ENCODE measurements at regions not wholly inside any gene's neighbourhood (a gene's known extent, or its start where the extent isn't known, plus 50 kb on each side); places are given as distances from the start of the nearest gene placed in this dataset.

- no peak for DNase-seq (ENCODE audit: low read depth)
Observed at GRCh38 chr5:56622141-56622540, 193.2 kb upstream of the MAP3K1 start.

DNA sequence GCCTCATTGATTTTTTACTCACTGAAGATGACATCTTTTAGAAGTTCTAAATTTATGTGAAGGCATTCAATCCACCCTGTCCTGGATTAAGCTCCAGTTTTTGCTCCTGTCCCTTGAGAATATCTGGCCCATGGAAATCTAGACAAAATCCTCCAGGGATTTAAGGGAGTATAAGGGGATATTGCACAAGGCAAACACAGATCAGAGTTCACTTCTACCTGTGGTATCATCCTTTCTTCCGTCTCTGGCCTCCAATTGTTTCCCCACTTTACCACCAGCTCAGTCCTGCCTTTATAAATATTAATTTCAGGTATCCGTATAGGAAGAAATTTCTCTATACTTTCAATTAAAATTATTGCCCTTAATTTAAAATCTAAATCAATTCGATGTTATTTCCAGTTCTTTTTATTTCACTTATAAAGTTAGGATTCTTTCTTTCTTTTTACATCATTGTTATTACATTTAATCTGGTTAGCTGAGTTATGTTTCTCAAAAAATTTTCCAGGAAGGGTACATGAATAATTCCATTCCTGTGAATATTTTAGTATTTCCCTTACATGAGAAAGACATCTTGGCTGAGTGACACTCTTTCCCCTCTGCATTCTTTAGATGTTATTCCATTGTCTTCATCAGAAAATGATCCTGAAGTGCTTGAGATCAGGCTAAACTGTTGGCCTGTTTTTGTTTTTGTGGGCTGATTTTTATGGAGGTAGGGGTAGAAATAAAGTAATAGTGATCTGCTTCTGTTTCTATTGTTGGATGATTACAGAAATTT lies 194.3 kb upstream of the MAP3K1 start:
- no peak for DNase-seq (ENCODE audit: low read depth)

GRCh38 chr5:56617998-56618397 lies 197.4 kb upstream of the MAP3K1 start:
- no peak for DNase-seq (ENCODE audit: low read depth)

DNA sequence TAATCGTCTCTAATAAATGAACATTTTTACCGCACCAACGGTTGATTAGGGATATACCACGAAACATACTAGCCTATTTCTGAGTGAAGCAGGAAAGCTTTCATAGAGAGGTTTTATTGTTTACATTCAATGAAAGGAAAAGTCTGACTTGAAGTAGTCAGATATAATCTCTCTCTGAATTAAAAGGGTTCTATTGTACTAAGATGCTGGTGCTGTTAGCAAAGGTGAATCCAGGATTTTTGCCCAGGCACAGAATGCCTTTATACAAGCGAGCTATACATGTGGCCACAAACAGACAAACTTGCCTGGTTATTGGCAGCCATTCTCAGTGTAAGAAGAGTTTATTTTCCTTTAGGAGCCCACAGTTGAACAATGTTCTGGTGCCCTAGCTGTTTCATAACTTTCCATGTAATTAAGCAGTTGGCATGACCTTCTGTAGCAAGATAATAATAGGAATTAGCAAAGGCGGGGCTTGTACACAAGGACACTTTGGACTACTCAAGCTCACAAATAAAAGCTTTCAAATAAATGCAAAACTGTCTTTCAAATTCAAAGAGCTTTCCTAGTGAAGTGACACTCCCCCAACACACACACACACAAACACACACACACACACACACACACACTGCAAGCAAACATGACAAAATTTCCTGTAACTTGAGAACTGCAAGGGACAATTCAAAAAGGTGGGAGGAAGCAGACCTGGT lies 198.7 kb upstream of the MAP3K1 start:
- no peak for DNase-seq (ENCODE audit: low read depth)

DNA sequence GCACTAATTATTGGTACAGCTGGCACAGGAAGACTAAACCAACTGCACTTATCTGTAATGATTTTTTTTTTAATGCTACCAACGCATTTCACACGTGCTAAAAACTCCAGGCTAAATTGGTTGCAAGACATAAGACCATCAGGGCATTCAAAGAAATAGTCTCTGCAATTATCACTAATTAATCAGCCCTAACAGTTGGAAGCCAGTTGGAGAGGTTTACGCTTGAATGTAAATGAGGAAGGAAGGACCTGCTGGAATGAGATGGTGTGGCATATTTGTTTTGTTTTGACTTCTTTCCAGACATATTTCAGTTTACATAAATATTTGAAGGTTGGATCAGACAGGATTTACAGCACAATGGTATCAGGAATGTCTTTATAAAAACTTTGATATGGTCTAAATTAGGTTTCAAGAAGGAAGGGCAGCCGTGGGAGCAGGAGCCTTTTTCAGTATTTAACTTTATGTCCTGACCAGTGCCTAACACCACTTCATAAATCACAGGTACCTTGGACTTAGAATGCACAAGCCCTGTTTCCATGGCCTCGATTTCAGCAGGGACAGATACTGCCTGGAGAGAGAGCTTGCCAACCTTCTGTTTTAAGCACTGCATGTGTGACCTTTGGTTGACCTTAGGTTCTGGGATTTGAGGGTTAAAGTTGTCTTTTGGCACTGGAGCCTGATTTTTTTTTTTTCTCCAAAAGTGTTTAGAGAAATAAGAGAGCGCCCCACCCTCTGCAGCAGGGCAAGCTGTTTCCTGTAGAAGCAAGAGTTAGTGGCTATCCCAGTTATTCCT lies 199.8 kb upstream of the MAP3K1 start:
- no peak for DNase-seq (ENCODE audit: low read depth)

GRCh38 chr5:56612759-56613158 lies 202.6 kb upstream of the MAP3K1 start:
- no peak for DNase-seq (ENCODE audit: low read depth)

DNA sequence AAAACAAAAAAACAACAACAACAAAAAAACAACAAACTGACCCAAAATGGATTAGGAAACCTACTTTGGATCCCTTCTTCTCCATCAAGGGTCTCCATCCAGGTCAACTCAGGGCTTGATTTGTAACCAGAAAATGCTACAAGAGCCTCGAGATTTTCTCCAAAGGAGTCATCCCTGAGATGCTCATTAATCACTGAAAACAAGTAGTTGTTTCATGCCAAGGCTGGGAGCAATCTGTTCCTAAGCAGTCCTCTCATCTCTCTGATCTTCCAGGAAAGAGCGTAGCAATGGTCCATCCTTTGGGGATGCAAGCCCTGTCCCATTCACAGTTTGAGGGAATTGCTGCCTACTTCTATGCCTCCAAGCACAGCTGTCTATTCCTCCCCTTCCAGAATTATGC lies 203.0 kb upstream of the MAP3K1 start:
- no peak for DNase-seq (ENCODE audit: low read depth)

GRCh38 chr5:56610093-56610698 lies 205.2 kb upstream of the MAP3K1 start:
- DNase-seq (ENCODE audit: low read depth) = no peak

- DNase-seq (ENCODE audit: low read depth) = no peak
Observed at GRCh38 chr5:56608217-56608925, 207.0 kb upstream of the MAP3K1 start.

GRCh38 chr5:56607551-56607950 lies 207.8 kb upstream of the MAP3K1 start:
- DNase-seq (ENCODE audit: low read depth) = no peak

DNA sequence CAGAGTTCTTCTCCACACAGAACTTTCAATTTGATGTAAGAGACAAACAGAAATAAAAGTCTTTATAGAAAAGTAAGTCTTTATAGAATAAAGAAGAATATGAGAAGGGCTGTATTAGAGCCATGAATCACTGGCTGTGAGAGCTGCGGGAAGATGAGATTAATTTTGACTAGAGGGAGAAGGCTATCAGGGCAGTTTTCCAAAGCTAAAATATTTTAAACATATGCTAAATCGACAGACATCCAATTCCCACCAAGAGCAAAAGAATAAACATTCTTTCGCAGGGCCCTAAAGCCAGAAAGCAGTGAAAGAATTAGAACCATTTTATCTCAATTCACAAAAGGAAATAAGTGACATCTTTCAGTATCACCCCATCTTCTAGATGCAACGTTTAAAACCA lies 208.3 kb upstream of the MAP3K1 start:
- DNase-seq (ENCODE audit: low read depth) = no peak

DNA sequence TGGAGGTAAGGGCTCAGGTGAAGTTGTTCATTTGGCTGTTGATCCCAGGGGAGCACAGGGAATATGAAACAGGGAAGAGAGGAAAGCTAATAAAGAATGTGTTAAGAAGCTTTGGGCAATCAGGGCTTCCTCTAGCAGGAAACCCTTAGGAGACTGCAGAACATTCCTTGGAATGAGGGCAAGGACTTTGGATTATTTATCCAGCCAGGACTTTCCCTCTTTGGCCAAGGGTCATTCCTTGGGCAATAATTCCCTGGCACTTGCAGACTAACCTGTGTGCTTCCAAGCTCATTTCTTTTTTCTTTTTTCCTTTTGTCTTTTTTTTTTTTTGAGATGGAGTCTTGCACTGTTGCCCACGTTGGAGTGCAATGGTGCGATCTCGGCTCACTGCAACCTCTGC lies 209.2 kb upstream of the MAP3K1 start:
- DNase-seq (ENCODE audit: low read depth) = no peak

DNA sequence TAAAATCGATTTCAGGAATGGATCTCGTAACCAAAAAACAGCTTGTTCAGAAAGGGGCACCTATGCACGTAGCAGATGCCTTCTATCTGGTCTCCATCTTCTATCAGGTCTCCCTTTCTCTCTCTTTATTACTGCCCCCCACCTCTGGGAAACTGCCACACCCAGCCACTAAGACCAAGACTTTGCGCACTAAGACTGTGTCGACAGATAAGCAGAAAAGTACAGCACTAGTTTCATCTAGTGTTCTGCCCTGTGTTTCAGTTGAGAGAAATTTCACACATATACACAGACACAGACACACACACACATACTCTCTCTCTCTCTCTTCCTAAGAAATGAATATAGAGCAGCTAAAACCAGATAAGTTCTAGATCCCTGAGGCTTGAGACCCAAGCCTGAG lies 210.1 kb upstream of the MAP3K1 start:
- no peak for DNase-seq (ENCODE audit: low read depth)

GRCh38 chr5:56601641-56602071 lies 213.7 kb upstream of the MAP3K1 start:
- DNase-seq (ENCODE audit: low read depth) = no peak

DNA sequence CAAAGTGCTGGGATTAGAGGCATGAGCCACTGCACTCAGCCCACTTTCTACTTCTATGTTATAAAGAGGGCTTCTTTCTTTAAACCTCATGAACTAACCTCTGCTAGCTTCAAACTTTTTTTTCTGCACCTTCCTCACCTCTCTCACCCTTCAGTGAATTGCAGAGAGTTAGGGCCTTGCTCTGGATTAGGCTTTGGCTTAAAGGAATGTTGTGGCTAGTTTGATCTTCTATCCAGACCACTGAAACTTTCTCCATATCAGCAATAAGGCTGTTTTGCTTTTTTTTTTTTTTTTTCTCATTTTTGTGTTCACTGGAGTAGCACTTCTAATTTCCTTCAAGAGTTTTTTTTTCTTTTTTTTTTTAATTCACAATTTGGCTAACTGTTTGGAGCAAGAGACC lies 216.4 kb upstream of the MAP3K1 start:
- no peak for DNase-seq (ENCODE audit: low read depth)

- DNase-seq (ENCODE audit: low read depth) = no peak
Observed at GRCh38 chr5:56596155-56596554, 219.2 kb upstream of the MAP3K1 start.

DNA sequence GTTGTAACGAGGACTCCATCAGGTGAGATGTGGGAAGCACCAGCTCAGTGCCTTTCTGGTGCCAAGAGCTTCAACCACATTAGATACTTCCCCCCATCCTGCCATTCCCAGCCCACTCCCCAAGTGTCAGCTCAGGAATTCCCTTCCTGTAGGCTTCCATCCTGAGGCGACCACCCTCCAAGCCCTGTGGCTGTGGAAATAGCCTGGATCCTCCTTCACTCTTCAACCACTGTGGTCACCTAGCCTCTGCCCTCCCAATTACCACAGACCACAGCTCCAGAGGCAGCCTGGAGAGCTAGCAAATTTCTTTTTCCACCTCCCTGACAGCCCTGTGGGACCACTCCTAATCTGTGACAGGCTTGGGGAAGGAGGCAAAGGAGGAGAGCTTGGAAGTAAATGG lies 219.8 kb upstream of the MAP3K1 start:
- no peak for DNase-seq (ENCODE audit: low read depth)

- no peak for DNase-seq (ENCODE audit: low read depth)
Observed at GRCh38 chr5:56594792-56595191, 220.6 kb upstream of the MAP3K1 start.

GRCh38 chr5:56591081-56591480 lies 224.3 kb upstream of the MAP3K1 start:
- no peak for DNase-seq (ENCODE audit: low read depth)

GRCh38 chr5:56589481-56589860 lies 225.9 kb upstream of the MAP3K1 start:
- no peak for DNase-seq (ENCODE audit: low read depth)

DNA sequence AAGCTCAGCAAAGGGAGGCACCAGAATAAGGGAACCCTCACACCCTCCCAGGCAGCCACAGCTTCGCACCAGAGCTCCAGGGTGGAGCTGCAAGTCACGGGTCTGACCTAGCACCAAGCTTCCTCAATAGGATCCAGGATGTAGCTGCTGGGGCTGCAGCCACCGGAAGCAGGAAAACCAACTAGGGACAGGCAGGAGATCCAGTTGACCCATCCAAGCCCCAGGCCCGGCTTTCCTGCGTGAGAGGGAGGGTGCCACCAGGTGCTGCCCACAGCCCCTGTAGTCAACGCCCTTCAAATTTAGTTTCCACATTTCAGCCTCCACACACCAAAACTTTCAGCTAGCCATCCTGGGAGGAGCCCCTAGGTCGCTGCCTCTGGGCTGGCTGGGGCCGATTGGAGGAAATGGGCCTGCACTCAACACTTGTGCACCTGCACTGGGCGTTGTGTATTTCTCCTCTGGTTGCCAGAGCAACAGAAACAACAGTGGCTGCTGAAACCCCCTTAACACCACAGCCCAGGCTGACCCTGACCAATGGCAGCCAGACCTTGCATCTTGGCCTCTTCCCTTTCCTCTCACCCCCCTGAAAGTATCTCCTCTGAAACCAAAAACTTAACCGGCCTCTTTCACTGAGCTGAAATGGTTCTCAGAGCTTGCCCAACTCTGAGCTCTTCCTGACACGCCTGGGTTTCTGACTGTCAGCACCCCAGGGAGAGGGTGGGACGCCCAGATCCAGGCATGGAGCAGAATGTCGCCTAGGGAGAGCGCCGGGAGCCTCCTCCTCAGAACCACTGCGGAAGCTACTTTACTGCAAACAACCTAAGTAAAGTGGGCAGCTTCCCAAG lies 226.5 kb upstream of the MAP3K1 start:
- DNase-seq (ENCODE audit: low read depth) = peak; percentile 44

Data from activated gamma-delta T cell treated with anti-CD3 and anti-CD28 coated beads, Interleukin-2, amount 50 U/mL, for 16 hours (primary cell).